Stimulated activated naive B cell treated with anti-CD40 and anti-IgM and Interleukin-4, amounts not matched to agents 10 μg/mL and 1 μg/mL and 100 μg/mL, for 72 hours (primary cell): ENCODE measurements at regions not wholly inside any gene's neighbourhood (a gene's known extent, or its start where the extent isn't known, plus 50 kb on each side); places are given as distances from the start of the nearest gene placed in this dataset.
"Not testable (repeated sequence)": the region's sequence is repeated elsewhere in the genome, so short reads cannot be mapped to it uniquely, and the experiment has no call there.

Source experiments
- ATAC-seq, 2 donors: fragments of 150-1000 bp; cut with Tn5 transposase; replicated peaks; 2 replicates each; pipeline ENCODE4 v1.10.0; 2021; ENCODE audit warnings: moderate library complexity in 1 of 2
- DNase-seq: peaks from one replicate; pipeline ENCODE4 v3.0.0; 2021
- H3K27ac Mint-ChIP-seq: one replicate; pipeline ENCODE4 v1.8.0; 2022; ENCODE audit warnings: mild to moderate bottlenecking, mixed read lengths
- H3K27me3 Mint-ChIP-seq, 2 donors: one replicate each; pipeline ENCODE4 v1.8.0; 2022; ENCODE audit warnings: mixed read lengths in 2 of 2
- H3K36me3 Mint-ChIP-seq, 2 donors: one replicate each; pipeline ENCODE4 v1.8.0; 2022; ENCODE audit warnings: mixed read lengths in 2 of 2, mild to moderate bottlenecking in 1 of 2
- H3K4me1 Mint-ChIP-seq, 2 donors: one replicate each; pipeline ENCODE4 v1.8.0; 2022; ENCODE audit warnings: mixed read lengths in 2 of 2, mild to moderate bottlenecking in 1 of 2
- H3K4me3 Mint-ChIP-seq, 2 donors: one replicate each; pipeline ENCODE4 v1.8.0; 2022; ENCODE audit warnings: mild to moderate bottlenecking in 2 of 2, mixed read lengths in 2 of 2, moderate library complexity in 1 of 2
- H3K9me3 Mint-ChIP-seq, 2 donors: one replicate each; pipeline ENCODE4 v1.8.0; 2022; ENCODE audit warnings: mixed read lengths in 2 of 2, mild to moderate bottlenecking in 1 of 2

- Mint-ChIP-seq H3K4me1 (no peaks in the 10 kb centered on the region), H3K9me3 (peaks cover 0 to 4% of the 10 kb centered on the region in 2 donors), H3K4me3 (no peak overlapping the region), H3K27me3 (no peaks in the 10 kb centered on the region), H3K36me3 (no peaks in the 10 kb centered on the region), H3K27ac (no peak overlapping the region)
- ATAC-seq = no peak
- DNase-seq = no peak
These were observed 147.9 kb upstream of the FAM47A start for GRCh38 chrX:34279866-34280560.

GRCh38 chrX:34275699-34276098 lies 143.6 kb upstream of the FAM47A start:
- Mint-ChIP-seq H3K36me3 (no peaks in the 10 kb centered on the region), H3K27me3 (no peaks in the 10 kb centered on the region), H3K4me3 (no peak overlapping the region), H3K9me3 (peaks cover 0 to 4% of the 10 kb centered on the region in 2 donors), H3K27ac (no peak overlapping the region), H3K4me1 (no peaks in the 10 kb centered on the region)
- DNase-seq = no peak
- ATAC-seq = no peak

GRCh38 chrX:34270434-34270833 lies 138.3 kb upstream of the FAM47A start:
- Mint-ChIP-seq H3K4me3 (no peak overlapping the region), H3K27ac (no peak overlapping the region), H3K36me3 (no peaks in the 10 kb centered on the region), H3K9me3 (no peaks in the 10 kb centered on the region), H3K4me1 (no peaks in the 10 kb centered on the region), H3K27me3 (no peaks in the 10 kb centered on the region)
- DNase-seq (no peak), ATAC-seq (no peak)

GRCh38 chrX:34238896-34239295 lies 106.8 kb upstream of the FAM47A start:
- no peaks in the 10 kb centered on the region for H3K4me1 Mint-ChIP-seq
- no peaks in the 10 kb centered on the region for H3K9me3 Mint-ChIP-seq
- H3K36me3 Mint-ChIP-seq = no peaks in the 10 kb centered on the region
- DNase-seq (no peak), ATAC-seq (no peak)
- H3K27me3 Mint-ChIP-seq = no peaks in the 10 kb centered on the region
- no peak overlapping the region for H3K4me3 Mint-ChIP-seq
- no peak overlapping the region for H3K27ac Mint-ChIP-seq

- not testable (repeated sequence) for H3K27ac Mint-ChIP-seq, H3K27me3 Mint-ChIP-seq, ATAC-seq, H3K4me1 Mint-ChIP-seq, H3K9me3 Mint-ChIP-seq, DNase-seq, H3K4me3 Mint-ChIP-seq, H3K36me3 Mint-ChIP-seq
These were observed 98.0 kb upstream of the FAM47A start for GRCh38 chrX:34230156-34230555.

GRCh38 chrX:34227804-34228203 lies 95.7 kb upstream of the FAM47A start:
- H3K4me3 Mint-ChIP-seq = no peak overlapping the region
- ATAC-seq (no peak), DNase-seq (no peak)
- no peaks in the 10 kb centered on the region for H3K4me1 Mint-ChIP-seq
- H3K36me3 Mint-ChIP-seq = no peaks in the 10 kb centered on the region
- H3K9me3 Mint-ChIP-seq = peaks cover 2 to 9% of the 10 kb centered on the region in 2 donors
- no peaks in the 10 kb centered on the region for H3K27me3 Mint-ChIP-seq
- H3K27ac Mint-ChIP-seq = no peak overlapping the region

- Mint-ChIP-seq H3K36me3 (no peaks in the 10 kb centered on the region), H3K4me3 (no peak overlapping the region), H3K27me3 (no peaks in the 10 kb centered on the region), H3K27ac (no peak overlapping the region), H3K9me3 (peaks cover 2 to 9% of the 10 kb centered on the region in 2 donors), H3K4me1 (no peaks in the 10 kb centered on the region)
- DNase-seq = no peak
- no peak for ATAC-seq
These were observed 91.5 kb upstream of the FAM47A start for GRCh38 chrX:34223574-34223973.

- Mint-ChIP-seq H3K4me1 (no peaks in the 10 kb centered on the region), H3K36me3 (no peaks in the 10 kb centered on the region), H3K27me3 (no peaks in the 10 kb centered on the region)
These were observed 85.9 kb upstream of the FAM47A start for GRCh38 chrX:34218063-34218462.

GRCh38 chrX:34197946-34198345 lies 65.8 kb upstream of the FAM47A start:
- no peak for DNase-seq
- no peak overlapping the region for H3K27ac Mint-ChIP-seq
- H3K9me3 Mint-ChIP-seq = peaks cover 3 to 4% of the 10 kb centered on the region in 2 donors
- H3K4me3 Mint-ChIP-seq = no peak overlapping the region
- no peaks in the 10 kb centered on the region for H3K27me3 Mint-ChIP-seq
- no peaks in the 10 kb centered on the region for H3K4me1 Mint-ChIP-seq
- no peaks in the 10 kb centered on the region for H3K36me3 Mint-ChIP-seq
- ATAC-seq = no peak

More at GRCh38 chrX:34218063-34218462, 85.9 kb upstream of the FAM47A start:
- Mint-ChIP-seq H3K4me3 (no peak overlapping the region), H3K27ac (no peak overlapping the region), H3K9me3 (peaks cover 6 to 10% of the 10 kb centered on the region in 2 donors)
- peak in 1 of 2 donors; percentile 27 for ATAC-seq
- DNase-seq = no peak
